ENCODE measurements at regions not wholly inside any gene's neighbourhood (a gene's known extent, or its start where the extent isn't known, plus 50 kb on each side); places are given as distances from the start of the nearest gene placed in this dataset.

DNA sequence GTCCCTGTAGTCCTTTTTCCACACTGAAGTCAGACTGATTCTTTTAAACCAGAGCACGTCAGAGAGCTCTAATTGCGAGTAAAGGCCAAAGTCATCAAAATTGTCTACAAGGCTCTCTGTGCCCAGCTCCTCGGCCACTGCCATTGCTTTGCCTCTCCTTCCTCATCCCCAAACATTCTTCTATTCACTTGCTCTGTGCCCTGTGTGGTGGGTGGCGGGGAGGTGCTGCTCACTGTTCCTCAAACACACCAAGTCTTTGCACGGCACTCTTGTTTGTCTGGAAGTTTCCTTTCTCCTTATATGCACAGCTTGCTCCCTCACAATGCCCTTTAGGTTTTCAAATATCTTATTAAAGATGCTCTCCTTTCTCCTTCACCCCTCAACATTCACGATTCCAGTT, 100.1 kb upstream of the FSHR start:
- DNase-seq (ENCODE audit: low read depth), result no peak
- no peak for TF ChIP-seq CTCF (IDR thresholded peaks at IDR 0.05; ENCODE audit: insufficient read depth, low read length, severe bottlenecking)
- FAIRE-seq, result no peak
- H3K36me3 ChIP-seq (ENCODE audit: control insufficient read depth, insufficient read depth, low read length), result no peaks in the 10 kb centered on the region
- no peak overlapping the region for H3K4me3 ChIP-seq (ENCODE audit: low read depth, low read length)
- no peaks in the 10 kb centered on the region for H3K27me3 ChIP-seq (ENCODE audit: control insufficient read depth, insufficient read depth, low read length)

DNA sequence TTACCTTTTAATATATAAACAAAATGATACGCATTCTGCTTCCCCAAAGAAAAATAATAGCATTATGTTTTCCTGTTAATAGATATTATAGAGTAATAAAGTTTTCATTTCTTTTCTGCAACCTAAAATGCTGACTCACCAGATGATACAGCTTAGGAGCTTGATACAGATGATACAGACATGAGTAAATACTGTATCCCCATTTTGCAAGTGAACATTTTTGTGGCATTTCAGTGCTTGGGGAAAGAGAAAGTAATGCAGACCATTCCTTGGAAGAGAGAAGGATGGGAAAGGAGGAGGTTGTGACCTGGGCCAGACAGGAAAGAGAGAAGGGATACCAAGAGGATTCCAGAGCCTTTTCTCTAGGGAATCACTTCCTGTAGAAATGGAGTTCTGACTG, 97.5 kb upstream of the FSHR start:
- no peak for TF ChIP-seq CTCF (IDR thresholded peaks at IDR 0.05; ENCODE audit: insufficient read depth, low read length, severe bottlenecking)
- FAIRE-seq (no peak), DNase-seq (ENCODE audit: low read depth) (peak; percentile 5)
- H3K27me3 ChIP-seq (ENCODE audit: control insufficient read depth, insufficient read depth, low read length), result no peaks in the 10 kb centered on the region
- no peaks in the 10 kb centered on the region for H3K36me3 ChIP-seq (ENCODE audit: control insufficient read depth, insufficient read depth, low read length)
- no peak overlapping the region for H3K4me3 ChIP-seq (ENCODE audit: low read depth, low read length)

GRCh38 chr2:49251251-49251650, 96.9 kb upstream of the FSHR start:
- Histone ChIP-seq H3K4me3 (ENCODE audit: low read depth, low read length) (no peak overlapping the region), H3K36me3 (ENCODE audit: control insufficient read depth, insufficient read depth, low read length) (no peaks in the 10 kb centered on the region), H3K27me3 (ENCODE audit: control insufficient read depth, insufficient read depth, low read length) (no peaks in the 10 kb centered on the region)
- DNase-seq (ENCODE audit: low read depth), result no peak
- no peak for FAIRE-seq
- no peak for TF ChIP-seq CTCF (IDR thresholded peaks at IDR 0.05; ENCODE audit: insufficient read depth, low read length, severe bottlenecking)

DNA sequence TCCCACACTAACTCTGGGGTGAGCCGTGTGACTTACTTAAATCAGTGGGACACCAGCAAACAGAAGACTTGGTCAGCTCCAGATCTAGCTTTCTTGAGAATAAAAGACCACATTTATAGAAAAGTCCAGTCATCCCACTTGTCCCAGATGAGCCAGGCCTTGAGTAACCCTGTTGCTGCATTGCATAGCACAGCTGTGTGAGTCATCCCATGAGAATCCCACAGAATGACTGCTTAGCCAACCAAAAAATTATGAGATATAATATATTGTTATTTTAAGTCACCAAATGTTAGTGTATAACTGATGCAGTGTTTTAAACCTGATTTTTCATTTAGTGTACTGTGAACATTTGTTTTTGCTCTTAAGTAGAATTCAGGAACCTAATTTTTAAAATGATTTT, 94.2 kb upstream of the FSHR start:
- peak; percentile 72 for DNase-seq (ENCODE audit: low read depth)
- no peak for FAIRE-seq
- no peaks in the 10 kb centered on the region for H3K27me3 ChIP-seq (ENCODE audit: control insufficient read depth, insufficient read depth, low read length)
- H3K4me3 ChIP-seq (ENCODE audit: low read depth, low read length), result no peak overlapping the region
- no peaks in the 10 kb centered on the region for H3K36me3 ChIP-seq (ENCODE audit: control insufficient read depth, insufficient read depth, low read length)
- no peak for TF ChIP-seq CTCF (IDR thresholded peaks at IDR 0.05; ENCODE audit: insufficient read depth, low read length, severe bottlenecking)

GRCh38 chr2:49241991-49242390, 87.7 kb upstream of the FSHR start:
- no peak for DNase-seq (ENCODE audit: low read depth)
- Histone ChIP-seq H3K36me3 (ENCODE audit: control insufficient read depth, insufficient read depth, low read length) (no peaks in the 10 kb centered on the region), H3K27me3 (ENCODE audit: control insufficient read depth, insufficient read depth, low read length) (no peaks in the 10 kb centered on the region), H3K4me3 (ENCODE audit: low read depth, low read length) (no peak overlapping the region)
- no peak for TF ChIP-seq CTCF (IDR thresholded peaks at IDR 0.05; ENCODE audit: insufficient read depth, low read length, severe bottlenecking)
- no peak for FAIRE-seq

DNA sequence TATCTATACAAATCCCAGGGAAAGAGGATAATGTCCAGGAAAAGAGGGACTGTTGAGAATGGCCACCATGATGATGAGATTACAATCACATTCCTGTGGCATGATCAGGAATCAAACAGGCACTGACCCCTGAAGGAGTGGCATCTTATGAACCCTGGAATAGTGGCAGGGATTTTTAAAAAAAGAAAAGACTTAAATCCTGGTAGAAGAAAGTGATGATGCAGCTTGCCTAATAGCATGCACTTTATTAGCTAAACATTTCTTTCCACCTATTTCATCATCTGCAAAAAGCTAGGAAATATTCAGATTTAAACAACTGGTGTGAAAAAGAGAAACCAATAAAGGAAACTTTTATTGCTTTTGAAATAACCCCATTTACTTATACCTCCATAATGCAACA, 87.2 kb upstream of the FSHR start:
- DNase-seq (ENCODE audit: low read depth) (no peak), FAIRE-seq (no peak)
- TF ChIP-seq CTCF (IDR thresholded peaks at IDR 0.05; ENCODE audit: insufficient read depth, low read length, severe bottlenecking), result no peak
- H3K4me3 ChIP-seq (ENCODE audit: low read depth, low read length), result no peak overlapping the region
- H3K36me3 ChIP-seq (ENCODE audit: control insufficient read depth, insufficient read depth, low read length), result no peaks in the 10 kb centered on the region
- no peaks in the 10 kb centered on the region for H3K27me3 ChIP-seq (ENCODE audit: control insufficient read depth, insufficient read depth, low read length)

All from bronchial epithelial cell (primary cell).